ENCODE measurements at regions not wholly inside any gene's neighbourhood (a gene's known extent, or its start where the extent isn't known, plus 50 kb on each side); places are given as distances from the start of the nearest gene placed in this dataset.
"Not testable (repeated sequence)": the region's sequence is repeated elsewhere in the genome, so short reads cannot be mapped to it uniquely, and the experiment has no call there.

GRCh38 chr5:135279328-135279727 is 119.7 kb downstream of the MACROH2A1 start:
- FAIRE-seq (no peak), DNase-seq (ENCODE audit: insufficient read length, low spot score) (no peak)

GRCh38 chr5:135276151-135276550 is 122.9 kb downstream of the MACROH2A1 start:
- DNase-seq (ENCODE audit: insufficient read length, low spot score) (no peak), FAIRE-seq (no peak)

GRCh38 chr5:135273212-135273611 is 125.8 kb downstream of the MACROH2A1 start:
- FAIRE-seq (no peak), DNase-seq (ENCODE audit: insufficient read length, low spot score) (no peak)

- FAIRE-seq, result no peak
Observed at GRCh38 chr5:135272311-135272805, 126.7 kb downstream of the MACROH2A1 start.

GRCh38 chr5:135271533-135272310 is 127.3 kb downstream of the MACROH2A1 start:
- DNase-seq (ENCODE audit: insufficient read length, low spot score) (no peak), FAIRE-seq (no peak)

More at GRCh38 chr5:135272311-135272805, 126.7 kb downstream of the MACROH2A1 start:
- DNase-seq (ENCODE audit: insufficient read length, low spot score), result no peak

- FAIRE-seq (no peak), DNase-seq (ENCODE audit: insufficient read length, low spot score) (peak; percentile 62)
Observed at GRCh38 chr5:135269931-135270421, 129.1 kb downstream of the MACROH2A1 start.

- DNase-seq (ENCODE audit: insufficient read length, low spot score), result no peak
- no peak for FAIRE-seq
Observed at GRCh38 chr5:135269199-135269598, 129.8 kb downstream of the MACROH2A1 start.

GRCh38 chr5:135266975-135267374 is 132.1 kb downstream of the MACROH2A1 start:
- no peak for DNase-seq (ENCODE audit: insufficient read length, low spot score)

GRCh38 chr5:135266303-135266635 is 132.8 kb downstream of the MACROH2A1 start:
- no peak for DNase-seq (ENCODE audit: insufficient read length, low spot score)
- FAIRE-seq, result peak; percentile 26

More at GRCh38 chr5:135266975-135267374, 132.1 kb downstream of the MACROH2A1 start:
- FAIRE-seq, result no peak

GRCh38 chr5:135265497-135266302 is 133.3 kb downstream of the MACROH2A1 start:
- DNase-seq (ENCODE audit: insufficient read length, low spot score) (no peak), FAIRE-seq (no peak)

GRCh38 chr5:135264451-135265440 is 134.3 kb downstream of the MACROH2A1 start:
- FAIRE-seq, result no peak

GRCh38 chr5:135263022-135263668 is 135.9 kb downstream of the MACROH2A1 start:
- FAIRE-seq (no peak), DNase-seq (ENCODE audit: insufficient read length, low spot score) (no peak)

More at GRCh38 chr5:135264451-135265440, 134.3 kb downstream of the MACROH2A1 start:
- DNase-seq (ENCODE audit: insufficient read length, low spot score), result no peak

- no peak for FAIRE-seq
- DNase-seq (ENCODE audit: insufficient read length, low spot score), result no peak
Observed at GRCh38 chr5:135262364-135262763, 136.7 kb downstream of the MACROH2A1 start.

- FAIRE-seq; DNase-seq (ENCODE audit: insufficient read length, low spot score): not testable (repeated sequence)
Observed at GRCh38 chr5:135260108-135260507, 138.9 kb downstream of the MACROH2A1 start.

- no peak for DNase-seq (ENCODE audit: insufficient read length, low spot score)
- no peak for FAIRE-seq
Observed at GRCh38 chr5:135255461-135256178, 143.4 kb downstream of the MACROH2A1 start.

GRCh38 chr5:135254183-135254582 is 144.8 kb downstream of the MACROH2A1 start:
- FAIRE-seq, result no peak
- no peak for DNase-seq (ENCODE audit: insufficient read length, low spot score)

GRCh38 chr5:135253601-135254178 is 145.3 kb downstream of the MACROH2A1 start:
- no peak for FAIRE-seq

GRCh38 chr5:135251093-135251492 is 147.9 kb downstream of the MACROH2A1 start:
- no peak for DNase-seq (ENCODE audit: insufficient read length, low spot score)
- no peak for FAIRE-seq

More at GRCh38 chr5:135253601-135254178, 145.3 kb downstream of the MACROH2A1 start:
- no peak for DNase-seq (ENCODE audit: insufficient read length, low spot score)

GRCh38 chr5:135250671-135251070 is 148.4 kb downstream of the MACROH2A1 start:
- FAIRE-seq, result no peak
- DNase-seq (ENCODE audit: insufficient read length, low spot score), result no peak
